K562 (cell line): ENCODE measurements at regions not wholly inside any gene's neighbourhood (a gene's known extent, or its start where the extent isn't known, plus 50 kb on each side); places are given as distances from the start of the nearest gene placed in this dataset.

ENCODE experiments used
- CTCF ChIP-seq, 3 experiments: IDR thresholded peaks in 2 of 3; conservative IDR thresholded peaks in 1 of 3; 2 replicates each; pipeline ENCODE4 v1.5.1; 2011 to 2012; ENCODE audit warnings: low read length in 3 of 3, mild to moderate bottlenecking in 3 of 3, control low read depth in 2 of 3, improper control_type of control experiment in 1 of 3, inconsistent platforms in 1 of 3, low read depth in 1 of 3, mixed read lengths in 1 of 3, moderate library complexity in 1 of 3; ENCODE audit not compliant: insufficient read depth in 2 of 3
- JUN ChIP-seq, 2 experiments: sonication (generic) in 1 of 2; formaldehyde crosslinking in 1 of 2; IDR thresholded peaks; 2 replicates each; pipeline versions ENCODE4 v1.6.1 to v1.8.0; 2012 to 2022; ENCODE audit warnings: borderline replicate concordance in 2 of 2, mild to moderate bottlenecking in 2 of 2, improper control_type of control experiment in 1 of 2, low read depth in 1 of 2, low read length in 1 of 2, missing genetic modification reagents in 1 of 2
- RCOR1 ChIP-seq, 2 experiments: IDR thresholded peaks; 2 replicates each; pipeline ENCODE4 v1.6.1; 2012; ENCODE audit warnings: low read depth in 2 of 2, low read length in 2 of 2, borderline replicate concordance in 1 of 2, improper control_type of control experiment in 1 of 2
- SMARCA5 ChIP-seq: fragments of 450-650 bp; IDR thresholded peaks from 2 replicates; pipeline ENCODE4 v1.6.1; 2016
- SNRNP70 ChIP-seq: fragments of 200-400 bp; formaldehyde crosslinking; optimal IDR thresholded peaks from 2 replicates; pipeline ENCODE3; 2017; ENCODE audit warnings: low read depth, low read length
- SREBF1 ChIP-seq: fragments of 150-350 bp; IDR thresholded peaks from 2 replicates; pipeline ENCODE4 v1.6.1; 2014; ENCODE audit warnings: antibody characterized with exemption, low read depth, low read length, borderline replicate concordance
- TAF9B ChIP-seq: fragments of 450-650 bp; IDR thresholded peaks from 2 replicates; pipeline ENCODE4 v1.6.1; 2018; ENCODE audit warnings: mild to moderate bottlenecking; ENCODE audit not compliant: partially characterized antibody
- U2AF1 ChIP-seq: fragments of 200-400 bp; formaldehyde crosslinking; optimal IDR thresholded peaks from 2 replicates; pipeline ENCODE3; 2017; ENCODE audit warnings: mild to moderate bottlenecking, low read depth, low read length, moderate library complexity
- TF ChIP-seq, protein P1 (sequence below): fragments of 250-450 bp; sonication (Bioruptor Pico); IDR thresholded peaks from 2 replicates; pipeline ENCODE4 v1.4.0; 2020; ENCODE audit warnings: mild to moderate bottlenecking

- TF ChIP-seq SREBF1 (no peak), CTCF (IDR thresholded peaks at IDR 0.05 in 2 of 3, conservative IDR thresholded peaks at IDR 0.05 in 1 of 3; ENCODE audit: insufficient read depth in 2 of 3, low read depth in 1 of 3, low read length in 3 of 3) (no peak), TAF9B (no peak), SMARCA5 (no peak), SNRNP70 (no peak), JUN (IDR thresholded peaks at IDR 0.05; ENCODE audit: borderline replicate concordance, low read depth, low read length) (no peak), JUN (CRISPR knock-in tag; IDR thresholded peaks at IDR 0.05; ENCODE audit: borderline replicate concordance) (no peak), U2AF1 (no peak), RCOR1 (IDR thresholded peaks at IDR 0.05; ENCODE audit: borderline replicate concordance in 1 of 2, low read depth in 2 of 2, low read length in 2 of 2) (no peak)
- TF ChIP-seq, protein P1, sequence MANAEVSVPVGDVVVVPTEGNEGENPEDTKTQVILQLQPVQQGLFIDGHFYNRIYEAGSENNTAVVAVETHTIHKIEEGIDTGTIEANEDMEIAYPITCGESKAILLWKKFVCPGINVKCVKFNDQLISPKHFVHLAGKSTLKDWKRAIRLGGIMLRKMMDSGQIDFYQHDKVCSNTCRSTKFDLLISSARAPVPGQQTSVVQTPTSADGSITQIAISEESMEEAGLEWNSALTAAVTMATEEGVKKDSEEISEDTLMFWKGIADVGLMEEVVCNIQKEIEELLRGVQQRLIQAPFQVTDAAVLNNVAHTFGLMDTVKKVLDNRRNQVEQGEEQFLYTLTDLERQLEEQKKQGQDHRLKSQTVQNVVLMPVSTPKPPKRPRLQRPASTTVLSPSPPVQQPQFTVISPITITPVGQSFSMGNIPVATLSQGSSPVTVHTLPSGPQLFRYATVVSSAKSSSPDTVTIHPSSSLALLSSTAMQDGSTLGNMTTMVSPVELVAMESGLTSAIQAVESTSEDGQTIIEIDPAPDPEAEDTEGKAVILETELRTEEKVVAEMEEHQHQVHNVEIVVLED (CRISPR knock-in tag) = no peak
These were observed 75.9 kb upstream of the TTC34 start for GRCh38 chr1:2877391-2877790.
